Activated naive CD4-positive, alpha-beta T cell treated with anti-CD3 and anti-CD28 coated beads, Interleukin-2, amount 10 ng/mL, durations not matched to agents 7 days and 5 days (primary cell): ENCODE measurements at regions not wholly inside any gene's neighbourhood (a gene's known extent, or its start where the extent isn't known, plus 50 kb on each side); places are given as distances from the start of the nearest gene placed in this dataset.
"Not testable (repeated sequence)": the region's sequence is repeated elsewhere in the genome, so short reads cannot be mapped to it uniquely, and the experiment has no call there.

ENCODE experiments used
- CTCF ChIA-PET: fragments of 350-600 bp; sonication (Branson Sonifier 250); formaldehyde crosslinking; loops from one replicate; lab custom pipeline; 2021; ENCODE audit warnings: antibody characterized with exemption; lab: Charles Lee
- DNase-seq: peaks from one replicate; pipeline ENCODE4 v3.0.0-alpha.2; 2020
- H3K27ac Mint-ChIP-seq: one replicate; pipeline ENCODE4 v1.8.0; 2021; ENCODE audit warnings: mild to moderate bottlenecking, moderate library complexity, mixed read lengths
- H3K27me3 Mint-ChIP-seq: one replicate; pipeline ENCODE4 v1.8.0; 2021; ENCODE audit warnings: mild to moderate bottlenecking, mixed read lengths
- H3K36me3 Mint-ChIP-seq: one replicate; pipeline ENCODE4 v1.8.0; 2021; ENCODE audit warnings: mixed read lengths
- H3K4me1 Mint-ChIP-seq: one replicate; pipeline ENCODE4 v1.8.0; 2021; ENCODE audit warnings: mixed read lengths
- H3K4me3 Mint-ChIP-seq: one replicate; pipeline ENCODE4 v1.8.0; 2021; ENCODE audit warnings: mild to moderate bottlenecking, moderate library complexity, mixed read lengths
- H3K9me3 Mint-ChIP-seq: one replicate; pipeline ENCODE4 v1.8.0; 2021; ENCODE audit warnings: mixed read lengths

GRCh38 chr6:144617708-144618107 is 332.6 kb downstream of the UTRN start:
- no peak for DNase-seq
- Mint-ChIP-seq H3K27ac (no peak overlapping the region), H3K9me3 (no peaks in the 10 kb centered on the region), H3K36me3 (peaks cover 6% of the 10 kb centered on the region), H3K27me3 (no peaks in the 10 kb centered on the region), H3K4me1 (peaks cover 10% of the 10 kb centered on the region), H3K4me3 (no peak overlapping the region)
- CTCF ChIA-PET = interaction anchor here (1.6 kb wide), 1 partner anchor 35 kb away, joined by 3 read pairs; no protein-coding TSS in a partner anchor

GRCh38 chr6:144619966-144620365 is 334.8 kb downstream of the UTRN start:
- H3K36me3 Mint-ChIP-seq = peaks cover 2% of the 10 kb centered on the region
- H3K27me3 Mint-ChIP-seq = no peaks in the 10 kb centered on the region
- no peak for DNase-seq
- no peaks in the 10 kb centered on the region for H3K4me1 Mint-ChIP-seq
- CTCF ChIA-PET = interaction anchor here (0.8 kb wide), 1 partner anchor 201 kb away, joined by 3 read pairs; no protein-coding TSS in a partner anchor
- no peaks in the 10 kb centered on the region for H3K9me3 Mint-ChIP-seq
- H3K4me3 Mint-ChIP-seq = no peak overlapping the region
- H3K27ac Mint-ChIP-seq = no peak overlapping the region

GRCh38 chr6:144621332-144621731 is 336.2 kb downstream of the UTRN start:
- Mint-ChIP-seq H3K4me1 (no peaks in the 10 kb centered on the region), H3K4me3 (no peak overlapping the region), H3K27me3 (no peaks in the 10 kb centered on the region), H3K36me3 (peaks cover 2% of the 10 kb centered on the region), H3K27ac (no peak overlapping the region), H3K9me3 (no peaks in the 10 kb centered on the region)
- CTCF ChIA-PET = interaction anchor here (0.6 kb wide), 2 partner anchors 22 to 92 kb away, joined by 4 read pairs; no protein-coding TSS in a partner anchor
- DNase-seq = no peak

GRCh38 chr6:144624246-144624645 is 339.1 kb downstream of the UTRN start:
- no peak overlapping the region for H3K27ac Mint-ChIP-seq
- no peaks in the 10 kb centered on the region for H3K9me3 Mint-ChIP-seq
- no peak for DNase-seq
- H3K27me3 Mint-ChIP-seq = no peaks in the 10 kb centered on the region
- peaks cover 2% of the 10 kb centered on the region for H3K36me3 Mint-ChIP-seq
- H3K4me1 Mint-ChIP-seq = no peaks in the 10 kb centered on the region
- CTCF ChIA-PET = no interaction called here
- no peak overlapping the region for H3K4me3 Mint-ChIP-seq

- Mint-ChIP-seq H3K27me3 (no peaks in the 10 kb centered on the region), H3K4me1 (no peaks in the 10 kb centered on the region), H3K36me3 (peaks cover 4% of the 10 kb centered on the region), H3K4me3 (no peak overlapping the region), H3K27ac (no peak overlapping the region), H3K9me3 (no peaks in the 10 kb centered on the region)
- CTCF ChIA-PET = no interaction called here
- no peak for DNase-seq
Measured at GRCh38 chr6:144624716-144625115, 339.6 kb downstream of the UTRN start.

- CTCF ChIA-PET = no interaction called here
Measured at GRCh38 chr6:144630857-144631256, 345.7 kb downstream of the UTRN start.

GRCh38 chr6:144632266-144632665 is 347.1 kb downstream of the UTRN start:
- Mint-ChIP-seq H3K36me3 (peaks cover 5% of the 10 kb centered on the region), H3K27ac (no peak overlapping the region), H3K27me3 (no peaks in the 10 kb centered on the region), H3K4me1 (no peaks in the 10 kb centered on the region), H3K4me3 (no peak overlapping the region), H3K9me3 (no peaks in the 10 kb centered on the region)
- CTCF ChIA-PET = no interaction called here
- no peak for DNase-seq

More at GRCh38 chr6:144630857-144631256, 345.7 kb downstream of the UTRN start:
- H3K4me3 Mint-ChIP-seq = no peak overlapping the region
- no peaks in the 10 kb centered on the region for H3K27me3 Mint-ChIP-seq
- DNase-seq = no peak
- H3K36me3 Mint-ChIP-seq = peaks cover 5% of the 10 kb centered on the region
- H3K4me1 Mint-ChIP-seq = no peaks in the 10 kb centered on the region
- H3K9me3 Mint-ChIP-seq = no peaks in the 10 kb centered on the region
- no peak overlapping the region for H3K27ac Mint-ChIP-seq

- Mint-ChIP-seq H3K27me3 (no peaks in the 10 kb centered on the region), H3K9me3 (no peaks in the 10 kb centered on the region), H3K4me1 (no peaks in the 10 kb centered on the region), H3K36me3 (peaks cover 5% of the 10 kb centered on the region), H3K27ac (no peak overlapping the region), H3K4me3 (no peak overlapping the region)
- CTCF ChIA-PET = no interaction called here
- DNase-seq = no peak
Measured at GRCh38 chr6:144633886-144634285, 348.8 kb downstream of the UTRN start.

- CTCF ChIA-PET = no interaction called here
- Mint-ChIP-seq H3K27me3 (no peaks in the 10 kb centered on the region), H3K4me3 (no peak overlapping the region), H3K36me3 (peaks cover 4% of the 10 kb centered on the region), H3K9me3 (no peaks in the 10 kb centered on the region), H3K27ac (no peak overlapping the region), H3K4me1 (no peaks in the 10 kb centered on the region)
- no peak for DNase-seq
Measured at GRCh38 chr6:144634371-144634770, 349.2 kb downstream of the UTRN start.

GRCh38 chr6:144635051-144635450 is 349.9 kb downstream of the UTRN start:
- Mint-ChIP-seq H3K27me3 (no peaks in the 10 kb centered on the region), H3K9me3 (no peaks in the 10 kb centered on the region)

GRCh38 chr6:144636025-144636424 is 350.9 kb downstream of the UTRN start:
- CTCF ChIA-PET, H3K36me3 Mint-ChIP-seq, H3K4me1 Mint-ChIP-seq, H3K27me3 Mint-ChIP-seq, H3K9me3 Mint-ChIP-seq, H3K4me3 Mint-ChIP-seq, H3K27ac Mint-ChIP-seq, DNase-seq: not testable (repeated sequence)

More at GRCh38 chr6:144635051-144635450, 349.9 kb downstream of the UTRN start:
- H3K36me3 Mint-ChIP-seq = peaks cover 2% of the 10 kb centered on the region
- no peak for DNase-seq
- H3K27ac Mint-ChIP-seq = no peak overlapping the region
- no peak overlapping the region for H3K4me3 Mint-ChIP-seq
- CTCF ChIA-PET = no interaction called here
- H3K4me1 Mint-ChIP-seq = no peaks in the 10 kb centered on the region

- Mint-ChIP-seq H3K4me3 (no peak overlapping the region), H3K4me1 (no peaks in the 10 kb centered on the region), H3K36me3 (peaks cover 4% of the 10 kb centered on the region), H3K27ac (no peak overlapping the region), H3K27me3 (no peaks in the 10 kb centered on the region), H3K9me3 (no peaks in the 10 kb centered on the region)
- DNase-seq = no peak
- CTCF ChIA-PET = interaction anchor here (0.5 kb wide), 1 partner anchor 50 kb away, joined by 3 read pairs; no protein-coding TSS in a partner anchor
Measured at GRCh38 chr6:144637541-144637940, 352.4 kb downstream of the UTRN start.

GRCh38 chr6:144639654-144640053 is 354.5 kb downstream of the UTRN start:
- Mint-ChIP-seq H3K36me3 (peaks cover 2% of the 10 kb centered on the region), H3K27ac (no peak overlapping the region), H3K4me3 (no peak overlapping the region), H3K4me1 (no peaks in the 10 kb centered on the region), H3K9me3 (no peaks in the 10 kb centered on the region), H3K27me3 (no peaks in the 10 kb centered on the region)
- CTCF ChIA-PET = interaction anchor here (1.3 kb wide), 1 partner anchor 19 kb away, joined by 3 read pairs; no protein-coding TSS in a partner anchor
- DNase-seq = no peak

- CTCF ChIA-PET = no interaction called here
- Mint-ChIP-seq H3K9me3 (no peaks in the 10 kb centered on the region), H3K36me3 (peaks cover 5% of the 10 kb centered on the region), H3K4me3 (no peak overlapping the region), H3K27me3 (no peaks in the 10 kb centered on the region), H3K4me1 (no peaks in the 10 kb centered on the region), H3K27ac (no peak overlapping the region)
- DNase-seq = no peak
Measured at GRCh38 chr6:144641286-144641685, 356.2 kb downstream of the UTRN start.

GRCh38 chr6:144644776-144645175 is 359.6 kb downstream of the UTRN start:
- CTCF ChIA-PET = no interaction called here
- Mint-ChIP-seq H3K27ac (no peak overlapping the region), H3K4me3 (no peak overlapping the region), H3K27me3 (no peaks in the 10 kb centered on the region), H3K9me3 (no peaks in the 10 kb centered on the region), H3K36me3 (peaks cover 17% of the 10 kb centered on the region), H3K4me1 (no peaks in the 10 kb centered on the region)
- no peak for DNase-seq
